SK-N-SH treated with all-trans-retinoic acid at 6 μM for 48 hours (cell line): ENCODE measurements at regions not wholly inside any gene's neighbourhood (a gene's known extent, or its start where the extent isn't known, plus 50 kb on each side); places are given as distances from the start of the nearest gene placed in this dataset.

Experiments
- ATAC-seq: fragments of 200-7000 bp; cut with Tn5 transposase; 3 replicates; pipeline ENCODE4 v1.9.1; 2020; ENCODE audit warnings: mild to moderate bottlenecking, moderate library complexity
- BACH2 ChIP-seq: fragments of 250-450 bp; sonication (Bioruptor Pico); IDR thresholded peaks from 2 replicates; pipeline ENCODE4 v1.9.0; 2021; ENCODE audit warnings: mild to moderate bottlenecking, borderline replicate concordance
- CREB5 ChIP-seq: fragments of 250-450 bp; sonication (Bioruptor Pico); IDR thresholded peaks from 2 replicates; pipeline ENCODE4 v1.5.1; 2020; ENCODE audit warnings: low read depth, mild to moderate bottlenecking, moderate library complexity
- CSDC2 ChIP-seq: fragments of 250-450 bp; sonication (Bioruptor Pico); IDR thresholded peaks from 2 replicates; pipeline ENCODE4 v1.5.0; 2020; ENCODE audit warnings: mild to moderate bottlenecking, moderate library complexity
- CSRNP3 ChIP-seq: fragments of 250-450 bp; sonication (Bioruptor Pico); IDR thresholded peaks from 2 replicates; pipeline ENCODE4 v1.5.1; 2021; ENCODE audit warnings: mild to moderate bottlenecking, moderate library complexity
- ESRRG ChIP-seq: fragments of 250-450 bp; sonication (Bioruptor Pico); IDR thresholded peaks from 2 replicates; pipeline ENCODE4 v1.6.1; 2021; ENCODE audit warnings: mild to moderate bottlenecking
- GLIS3 ChIP-seq: fragments of 250-450 bp; sonication (Bioruptor Pico); IDR thresholded peaks from 2 replicates; pipeline ENCODE4 v1.5.0; 2020; ENCODE audit warnings: mild to moderate bottlenecking, moderate library complexity
- ISL1 ChIP-seq: fragments of 250-450 bp; sonication (Bioruptor Pico); IDR thresholded peaks from 2 replicates; pipeline ENCODE4 v2.1.2; 2022; ENCODE audit warnings: mild to moderate bottlenecking, moderate library complexity
- OSR1 ChIP-seq: fragments of 250-450 bp; sonication (Bioruptor Pico); IDR thresholded peaks from 2 replicates; pipeline ENCODE4 v1.8.0; 2022; ENCODE audit warnings: moderate library complexity, mild to moderate bottlenecking, inconsistent platforms
- PATZ1 ChIP-seq: fragments of 250-450 bp; sonication (Bioruptor Pico); IDR thresholded peaks from 2 replicates; pipeline ENCODE4 v1.8.0; 2020; ENCODE audit warnings: mild to moderate bottlenecking, moderate library complexity, borderline replicate concordance
- POU6F1 ChIP-seq: fragments of 250-450 bp; sonication (Bioruptor Pico); IDR thresholded peaks from 2 replicates; pipeline ENCODE4 v1.8.0; 2021; ENCODE audit warnings: low read depth, mild to moderate bottlenecking, moderate library complexity, borderline replicate concordance
- PPARA ChIP-seq: fragments of 250-450 bp; sonication (Bioruptor Pico); IDR thresholded peaks from 2 replicates; pipeline ENCODE4 v1.5.0; 2020; ENCODE audit warnings: mild to moderate bottlenecking, borderline replicate concordance
- RARB ChIP-seq: fragments of 250-450 bp; sonication (Bioruptor Pico); IDR thresholded peaks from 2 replicates; pipeline ENCODE4 v1.8.0; 2021; ENCODE audit warnings: mild to moderate bottlenecking, moderate library complexity
- SNAI2 ChIP-seq: fragments of 250-450 bp; sonication (Bioruptor Pico); IDR thresholded peaks from 2 replicates; pipeline ENCODE4 v1.5.0; 2020; ENCODE audit warnings: mild to moderate bottlenecking, moderate library complexity
- TCF4 ChIP-seq: fragments of 250-450 bp; sonication (Bioruptor Pico); IDR thresholded peaks from 2 replicates; pipeline ENCODE4 v1.8.0; 2021; ENCODE audit warnings: mild to moderate bottlenecking, moderate library complexity, borderline replicate concordance
- TSHZ2 ChIP-seq: fragments of 250-450 bp; sonication (Bioruptor Pico); IDR thresholded peaks from 2 replicates; pipeline ENCODE4 v1.5.0; 2020; ENCODE audit warnings: mild to moderate bottlenecking, moderate library complexity
- ZC3H10 ChIP-seq: fragments of 250-450 bp; sonication (Bioruptor Pico); IDR thresholded peaks from 2 replicates; pipeline ENCODE4 v1.5.1; 2021; ENCODE audit warnings: mild to moderate bottlenecking, moderate library complexity
- ZFP3 ChIP-seq: fragments of 250-450 bp; sonication (Bioruptor Pico); IDR thresholded peaks from 2 replicates; pipeline ENCODE4 v1.5.0; 2020; ENCODE audit warnings: mild to moderate bottlenecking, moderate library complexity
- ZFP30 ChIP-seq: fragments of 450-650 bp; formaldehyde crosslinking; IDR thresholded peaks from 2 replicates; pipeline ENCODE4 v1.5.0; 2022; ENCODE audit warnings: mild to moderate bottlenecking, moderate library complexity
- ZNF565 ChIP-seq: fragments of 450-650 bp; formaldehyde crosslinking; conservative IDR thresholded peaks from 2 replicates; pipeline ENCODE4 v1.5.0; 2020; ENCODE audit warnings: low read depth, mild to moderate bottlenecking, moderate library complexity
- ZNF70 ChIP-seq: fragments of 450-650 bp; formaldehyde crosslinking; IDR thresholded peaks from 2 replicates; pipeline ENCODE4 v1.5.0; 2020; ENCODE audit warnings: mild to moderate bottlenecking, moderate library complexity
- ZNF8 ChIP-seq: fragments of 450-650 bp; formaldehyde crosslinking; IDR thresholded peaks from 2 replicates; pipeline ENCODE4 v1.5.0; 2020; ENCODE audit warnings: mild to moderate bottlenecking, moderate library complexity

GRCh38 chr10:120960725-120961124 is 109.6 kb downstream of the WDR11 start:
- TF ChIP-seq GLIS3 (CRISPR knock-in tag): no peak
- no peak for TF ChIP-seq CSDC2 (CRISPR knock-in tag)
- TF ChIP-seq TSHZ2: no peak
- TF ChIP-seq ZNF70: no peak
- no peak for TF ChIP-seq ISL1 (CRISPR knock-in tag)
- no peak for TF ChIP-seq TCF4 (CRISPR knock-in tag)
- TF ChIP-seq SNAI2: no peak
- no peak for TF ChIP-seq CSRNP3 (CRISPR knock-in tag)
- no peak for TF ChIP-seq RARB (CRISPR knock-in tag)
- no peak for TF ChIP-seq CREB5 (CRISPR knock-in tag)
- TF ChIP-seq, all 23 proteins: peak for 0
- ATAC-seq: no peak

GRCh38 chr10:120961795-120962755 is 110.9 kb downstream of the WDR11 start:
- TF ChIP-seq ZFP30 (no peak), ZFP3 (CRISPR knock-in tag) (no peak), RARB (CRISPR knock-in tag) (no peak), SNAI2 (no peak), ZC3H10 (CRISPR knock-in tag) (no peak), PATZ1 (CRISPR knock-in tag) (no peak), ESRRG (no peak), ZNF8 (no peak), TCF4 (CRISPR knock-in tag) (no peak), OSR1 (CRISPR knock-in tag) (no peak), TSHZ2 (no peak), GLIS3 (CRISPR knock-in tag) (no peak), BACH2 (CRISPR knock-in tag) (no peak), CSDC2 (CRISPR knock-in tag) (no peak), POU6F1 (CRISPR knock-in tag) (no peak), PPARA (no peak), ZNF565 (CRISPR knock-in tag) (no peak), CSRNP3 (CRISPR knock-in tag) (no peak), ISL1 (CRISPR knock-in tag) (no peak)
- no peak for ATAC-seq
